Stimulated activated CD4-positive, alpha-beta T cell treated with anti-CD3 and anti-CD28 coated beads, TNF-alpha, amount 100 ng/mL, for 24 hours (primary cell): ENCODE measurements at regions not wholly inside any gene's neighbourhood (a gene's known extent, or its start where the extent isn't known, plus 50 kb on each side); places are given as distances from the start of the nearest gene placed in this dataset.

Experiments used
- DNase-seq, 3 experiments: peaks; one replicate each; pipeline ENCODE4 v3.0.0-alpha.2; 2020; ENCODE audit warnings: low read depth in 3 of 3

- DNase-seq: no peak
Observed at GRCh38 chr17:77897741-77898301, 60.7 kb upstream of the TNRC6C start.

GRCh38 chr17:77898521-77899434 lies 59.7 kb upstream of the TNRC6C start:
- DNase-seq: no peak

- no peak for DNase-seq
Observed at GRCh38 chr17:77899498-77899897, 59.0 kb upstream of the TNRC6C start.

- no peak for DNase-seq
Observed at GRCh38 chr17:77901481-77901880, 57.0 kb upstream of the TNRC6C start.

- no peak for DNase-seq
Observed at GRCh38 chr17:77905266-77905665, 53.2 kb upstream of the TNRC6C start.

- DNase-seq: no peak
Observed at GRCh38 chr17:77905766-77906165, 52.7 kb upstream of the TNRC6C start.

GRCh38 chr17:77906377-77906871 lies 52.1 kb upstream of the TNRC6C start:
- DNase-seq: no peak

GRCh38 chr17:77907497-77908461 lies 50.7 kb upstream of the TNRC6C start:
- no peak for DNase-seq

GRCh38 chr17:77908501-77908900 lies 50.0 kb upstream of the TNRC6C start:
- DNase-seq: no peak
